GM12892 (cell line): ENCODE measurements at regions not wholly inside any gene's neighbourhood (a gene's known extent, or its start where the extent isn't known, plus 50 kb on each side); places are given as distances from the start of the nearest gene placed in this dataset.

ENCODE experiments used
- POLR2A ChIP-seq: IDR thresholded peaks from 2 replicates; pipeline ENCODE4 v1.6.1; 2011; ENCODE audit warnings: low read depth, low read length, control low read depth
- POLR2AphosphoS5 ChIP-seq: IDR thresholded peaks from 2 replicates; pipeline ENCODE4 v1.6.1; 2011; ENCODE audit warnings: low read depth, low read length, control low read depth

- no peak for TF ChIP-seq POLR2AphosphoS5
- no peak for TF ChIP-seq POLR2A
These were observed 115.3 kb upstream of the CELF4 start for GRCh38 chr18:37680911-37681310.
